Stomach (tissue), 8 donors: ENCODE measurements at regions not wholly inside any gene's neighbourhood (a gene's known extent, or its start where the extent isn't known, plus 50 kb on each side); places are given as distances from the start of the nearest gene placed in this dataset.

Source experiments
- DNase-seq, 2 donors: peaks; one replicate each; pipeline versions ENCODE4 v3.0.0 to v3.0.0-alpha.2; 2013 to 2019
- H3K27ac ChIP-seq, 5 donors: fragments of 200-600 bp in 4 of 5; sonication (generic) in 4 of 5; one replicate each; pipeline ENCODE4 v1.5.1; 2013 to 2019; ENCODE audit warnings: mild to moderate bottlenecking in 1 of 5, moderate library complexity in 1 of 5
- H3K27me3 ChIP-seq, 3 donors: fragments of 200-600 bp; sonication (generic); one replicate each; pipeline ENCODE4 v1.5.1; 2017 to 2019; ENCODE audit warnings: mixed run types in 1 of 3
- H3K36me3 ChIP-seq, 4 donors: fragments of 200-600 bp; sonication (generic); 1 replicate in 3 of 4; 2 replicates in 1 of 4; pipeline ENCODE4 v1.5.1; 2016 to 2019
- H3K4me1 ChIP-seq, 4 donors: fragments of 200-600 bp; sonication (generic); one replicate each; pipeline ENCODE4 v1.5.1; 2016 to 2019
- H3K4me3 ChIP-seq, 4 donors: fragments of 200-600 bp; sonication (generic) in 3 of 4; one replicate each; pipeline ENCODE4 v1.5.1; 2016 to 2019; ENCODE audit warnings: mild to moderate bottlenecking in 1 of 4
- H3K9me3 ChIP-seq, 4 donors: fragments of 200-600 bp; sonication (generic); one replicate each; pipeline ENCODE4 v1.5.1; 2016 to 2019
- CTCF ChIP-seq, 7 experiments: fragments of 450-650 bp in 4 of 7; fragments of 200-600 bp in 3 of 7; sonication (generic) in 3 of 7; IDR thresholded peaks; one replicate each; pipeline ENCODE4 v1.5.1; 2016 to 2019; ENCODE audit warnings: antibody characterized with exemption in 7 of 7, control low read depth in 2 of 7, mild to moderate bottlenecking in 1 of 7
- EP300 ChIP-seq: sonication (generic); formaldehyde crosslinking; IDR thresholded peaks from one replicate; pipeline ENCODE4 v1.6.1; 2017; ENCODE audit warnings: antibody characterized with exemption
- POLR2A ChIP-seq, 4 donors: fragments of 450-650 bp; IDR thresholded peaks; one replicate each; pipeline ENCODE4 v1.6.1; 2016; ENCODE audit warnings: antibody characterized with exemption in 4 of 4, control low read depth in 2 of 4, mild to moderate bottlenecking in 1 of 4, moderate library complexity in 1 of 4
- POLR2AphosphoS5 ChIP-seq, 3 donors: sonication (generic); formaldehyde crosslinking; IDR thresholded peaks; one replicate each; pipeline ENCODE4 v1.6.1; 2016; ENCODE audit warnings: antibody characterized with exemption in 3 of 3
- WGBS, 5 donors: extraction: QIAGEN DNeasy Blood & Tissue Kit in 3 of 5; methylation state at CpG; one replicate each; pipeline versions ENCODE4 v1.1.5 to v1.1.7; 2013 to 2018; 5-methylcytosine and 5-hydroxymethylcytosine counted together
- intact Hi-C: fragments of 100-400 bp; cut with DNase I; formaldehyde crosslinking; loops from one replicate; pipeline ENCODE4 v1.15.1; 2023; ENCODE audit warnings: low total_unique reads
- donor health status: healthy with polysubstance abuse.
- donor health status: Bipolar disorder and iron deficiency.
- donor health status: healthy.

GRCh38 chr2:82355622-82356021, 2051.1 kb upstream of the LRRTM1 start:
- Histone ChIP-seq H3K36me3 (no peaks in the 10 kb centered on the region), H3K27me3 (no peaks in the 10 kb centered on the region), H3K4me3 (no peak overlapping the region), H3K27ac (no peak overlapping the region), H3K4me1 (no peaks in the 10 kb centered on the region), H3K9me3 (peaks cover 0 to 11% (median 4%) of the 10 kb centered on the region in 4 donors)
- TF ChIP-seq POLR2AphosphoS5 (IDR thresholded peaks at IDR 0.05), result no peak
- TF ChIP-seq EP300, result no peak
- no peak for TF ChIP-seq CTCF (IDR thresholded peaks at IDR 0.05)
- no peak for TF ChIP-seq POLR2A (IDR thresholded peaks at IDR 0.05)
- DNase-seq, result no peak
- intact Hi-C loops, result no loop called here

DNA sequence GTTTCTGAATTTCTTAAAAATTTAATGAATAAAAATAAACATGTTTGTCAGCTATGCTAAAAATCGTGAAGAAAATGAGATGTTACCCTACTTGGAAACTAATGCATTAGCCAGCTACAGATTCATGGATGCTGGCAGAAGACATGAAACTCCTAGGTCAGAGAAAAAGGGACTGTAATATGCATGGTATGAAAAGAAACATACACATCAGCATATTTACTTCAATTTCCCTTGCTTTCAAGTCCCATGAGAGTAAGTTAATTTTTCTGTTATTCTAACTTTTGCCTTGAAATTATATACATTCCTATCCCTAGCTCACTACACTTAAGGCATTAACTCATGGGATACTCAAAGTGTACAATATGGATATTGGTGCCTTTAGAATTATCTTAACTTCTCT, 2041.4 kb upstream of the LRRTM1 start:
- WGBS, 5 donors, result 77 to 95% (median 86%) methylated on average over 1 of the region's 1 CpG
- Histone ChIP-seq H3K27ac (no peak overlapping the region), H3K4me1 (no peaks in the 10 kb centered on the region), H3K36me3 (no peaks in the 10 kb centered on the region), H3K9me3 (peaks cover 0 to 6% (median 0%) of the 10 kb centered on the region in 4 donors), H3K27me3 (no peaks in the 10 kb centered on the region), H3K4me3 (no peak overlapping the region)
- intact Hi-C loops, result no loop called here
- TF ChIP-seq CTCF (IDR thresholded peaks at IDR 0.05), result no peak
- no peak for DNase-seq

DNA sequence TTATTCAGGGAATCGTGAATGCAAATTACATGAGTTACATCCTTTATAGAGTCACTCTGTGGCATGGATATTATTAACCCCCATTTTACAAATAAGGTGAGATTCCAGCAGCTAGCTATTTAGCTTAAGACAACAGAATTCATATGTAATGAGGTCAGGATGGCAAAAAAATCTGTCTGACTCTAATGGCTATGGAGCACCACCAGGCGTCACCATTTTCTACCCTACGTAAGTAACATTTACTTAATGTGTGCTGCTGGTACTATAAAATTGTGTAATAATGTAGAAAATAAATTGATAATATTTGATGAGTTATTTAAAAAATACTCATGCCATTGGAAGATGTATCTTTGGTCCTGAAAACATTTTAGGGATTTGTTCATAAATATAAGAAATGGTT, 2040.1 kb upstream of the LRRTM1 start:
- TF ChIP-seq POLR2AphosphoS5 (IDR thresholded peaks at IDR 0.05) (no peak), EP300 (no peak), CTCF (IDR thresholded peaks at IDR 0.05) (no peak), POLR2A (IDR thresholded peaks at IDR 0.05) (no peak)
- no peak overlapping the region for H3K4me3 ChIP-seq
- H3K27me3 ChIP-seq, result no peaks in the 10 kb centered on the region
- no peak for DNase-seq
- H3K36me3 ChIP-seq, result no peaks in the 10 kb centered on the region
- 85 to 93% (median 89%) methylated on average over 3 of the region's 3 CpGs for WGBS, 5 donors
- H3K4me1 ChIP-seq, result no peaks in the 10 kb centered on the region
- peaks cover 0 to 1% (median 0%) of the 10 kb centered on the region in 4 donors for H3K9me3 ChIP-seq
- intact Hi-C loops, result no loop called here
- no peak overlapping the region for H3K27ac ChIP-seq

- Histone ChIP-seq H3K27me3 (no peaks in the 10 kb centered on the region), H3K4me1 (no peaks in the 10 kb centered on the region), H3K9me3 (no peaks in the 10 kb centered on the region), H3K4me3 (no peak overlapping the region), H3K27ac (no peak overlapping the region), H3K36me3 (no peaks in the 10 kb centered on the region)
- WGBS, 5 donors, result 82 to 92% (median 89%) methylated on average over 3 of the region's 3 CpGs
- no peak for DNase-seq
- intact Hi-C loops, result no loop called here
- TF ChIP-seq POLR2A (IDR thresholded peaks at IDR 0.05), result no peak
- TF ChIP-seq EP300, result no peak
- TF ChIP-seq CTCF (IDR thresholded peaks at IDR 0.05), result no peak
- no peak for TF ChIP-seq POLR2AphosphoS5 (IDR thresholded peaks at IDR 0.05)
Observed at GRCh38 chr2:82342356-82342755, 2037.8 kb upstream of the LRRTM1 start.
